ENCODE measurements at regions not wholly inside any gene's neighbourhood (a gene's known extent, or its start where the extent isn't known, plus 50 kb on each side); places are given as distances from the start of the nearest gene placed in this dataset.

- Mint-ChIP-seq H3K4me1 (no peaks in the 10 kb centered on the region), H3K9me3 (peaks cover 0 to 5% (median 1%) of the 10 kb centered on the region in 7 donors), H3K27me3 (no peaks in the 10 kb centered on the region), H3K4me3 (no peak overlapping the region), H3K36me3 (no peaks in the 10 kb centered on the region), H3K27ac (no peak overlapping the region)
- Histone ChIP-seq H3K9me3 (ENCODE audit: control insufficient read depth in 2 of 2, low read length in 2 of 2) (no peaks in the 10 kb centered on the region), H3K36me3 (ENCODE audit: control insufficient read depth, insufficient read depth, low read length) (no peaks in the 10 kb centered on the region), H3K27ac (ENCODE audit: insufficient read depth, low read length, poor library complexity, severe bottlenecking) (no peak overlapping the region), H3K27me3 (ENCODE audit: control insufficient read depth, insufficient read depth, low read length) (peaks cover 2% of the 10 kb centered on the region), H3K4me3 (ENCODE audit: low read depth, low read length) (no peak overlapping the region), H3K4me1 (ENCODE audit: control insufficient read depth, insufficient read depth, low read length, poor library complexity, severe bottlenecking) (no peaks in the 10 kb centered on the region)
- ATAC-seq (ENCODE audit: low read depth in 2 of 2): no peak
- no peak for DNase-seq
Observed at GRCh38 chr2:222087998-222088397, 210.8 kb downstream of the PAX3 start.

- Mint-ChIP-seq H3K27me3 (peaks cover 4% of the 10 kb centered on the region), H3K4me3 (no peak overlapping the region), H3K9me3 (peaks cover 0 to 3% (median 0%) of the 10 kb centered on the region in 7 donors), H3K4me1 (no peaks in the 10 kb centered on the region), H3K27ac (no peak overlapping the region), H3K36me3 (no peaks in the 10 kb centered on the region)
- Histone ChIP-seq H3K27me3 (ENCODE audit: control insufficient read depth, insufficient read depth, low read length) (no peaks in the 10 kb centered on the region), H3K9me3 (ENCODE audit: control insufficient read depth in 2 of 2, low read length in 2 of 2) (no peaks in the 10 kb centered on the region), H3K27ac (ENCODE audit: insufficient read depth, low read length, poor library complexity, severe bottlenecking) (no peak overlapping the region), H3K4me1 (ENCODE audit: control insufficient read depth, insufficient read depth, low read length, poor library complexity, severe bottlenecking) (no peaks in the 10 kb centered on the region), H3K36me3 (ENCODE audit: control insufficient read depth, insufficient read depth, low read length) (no peaks in the 10 kb centered on the region), H3K4me3 (ENCODE audit: low read depth, low read length) (no peak overlapping the region)
- ATAC-seq (ENCODE audit: low read depth in 2 of 2) (no peak), DNase-seq (no peak)
Observed at GRCh38 chr2:222082201-222082600, 216.6 kb downstream of the PAX3 start.

- DNase-seq (no peak), ATAC-seq (ENCODE audit: low read depth in 2 of 2) (no peak)
- Histone ChIP-seq H3K27me3 (ENCODE audit: control insufficient read depth, insufficient read depth, low read length) (no peaks in the 10 kb centered on the region), H3K4me3 (ENCODE audit: low read depth, low read length) (no peak overlapping the region), H3K4me1 (ENCODE audit: control insufficient read depth, insufficient read depth, low read length, poor library complexity, severe bottlenecking) (no peaks in the 10 kb centered on the region), H3K27ac (ENCODE audit: insufficient read depth, low read length, poor library complexity, severe bottlenecking) (no peak overlapping the region), H3K36me3 (ENCODE audit: control insufficient read depth, insufficient read depth, low read length) (no peaks in the 10 kb centered on the region), H3K9me3 (ENCODE audit: control insufficient read depth in 2 of 2, low read length in 2 of 2) (no peaks in the 10 kb centered on the region)
- Mint-ChIP-seq H3K9me3 (peaks cover 0 to 2% (median 0%) of the 10 kb centered on the region in 7 donors), H3K4me3 (no peak overlapping the region), H3K36me3 (no peaks in the 10 kb centered on the region), H3K4me1 (no peaks in the 10 kb centered on the region), H3K27me3 (peaks cover 4% of the 10 kb centered on the region), H3K27ac (no peak overlapping the region)
Observed at GRCh38 chr2:222080141-222080540, 218.7 kb downstream of the PAX3 start.

GRCh38 chr2:222076973-222077690 is 221.7 kb downstream of the PAX3 start:
- Histone ChIP-seq H3K9me3 (ENCODE audit: control insufficient read depth in 2 of 2, low read length in 2 of 2) (no peaks in the 10 kb centered on the region), H3K4me3 (ENCODE audit: low read depth, low read length) (no peak overlapping the region), H3K27me3 (ENCODE audit: control insufficient read depth, insufficient read depth, low read length) (no peaks in the 10 kb centered on the region), H3K4me1 (ENCODE audit: control insufficient read depth, insufficient read depth, low read length, poor library complexity, severe bottlenecking) (no peaks in the 10 kb centered on the region), H3K27ac (ENCODE audit: insufficient read depth, low read length, poor library complexity, severe bottlenecking) (no peak overlapping the region), H3K36me3 (ENCODE audit: control insufficient read depth, insufficient read depth, low read length) (no peaks in the 10 kb centered on the region)
- Mint-ChIP-seq H3K4me1 (no peaks in the 10 kb centered on the region), H3K27me3 (peaks cover 7% of the 10 kb centered on the region), H3K4me3 (no peak overlapping the region), H3K36me3 (no peaks in the 10 kb centered on the region), H3K9me3 (peaks cover 0 to under 1% (median 0%) of the 10 kb centered on the region in 7 donors), H3K27ac (no peak overlapping the region)
- ATAC-seq (ENCODE audit: low read depth in 2 of 2): no peak
- no peak for DNase-seq

GRCh38 chr2:222074674-222075073 is 224.1 kb downstream of the PAX3 start:
- no peak overlapping the region for H3K27ac ChIP-seq (ENCODE audit: insufficient read depth, low read length, poor library complexity, severe bottlenecking)
- H3K4me1 ChIP-seq (ENCODE audit: control insufficient read depth, insufficient read depth, low read length, poor library complexity, severe bottlenecking): no peaks in the 10 kb centered on the region
- Mint-ChIP-seq H3K4me1 (no peaks in the 10 kb centered on the region), H3K9me3 (peaks cover 0 to 1% (median 0%) of the 10 kb centered on the region in 7 donors), H3K4me3 (no peak overlapping the region), H3K27me3 (peaks cover 4% of the 10 kb centered on the region), H3K36me3 (no peaks in the 10 kb centered on the region), H3K27ac (no peak overlapping the region)
- no peak for DNase-seq
- no peak overlapping the region for H3K4me3 ChIP-seq (ENCODE audit: low read depth, low read length)
- no peaks in the 10 kb centered on the region for H3K27me3 ChIP-seq (ENCODE audit: control insufficient read depth, insufficient read depth, low read length)
- ATAC-seq (ENCODE audit: low read depth in 2 of 2): no peak
- H3K36me3 ChIP-seq (ENCODE audit: control insufficient read depth, insufficient read depth, low read length): no peaks in the 10 kb centered on the region
- H3K9me3 ChIP-seq (ENCODE audit: control insufficient read depth in 2 of 2, low read length in 2 of 2): no peaks in the 10 kb centered on the region

- Mint-ChIP-seq H3K4me3 (no peak overlapping the region), H3K4me1 (no peaks in the 10 kb centered on the region), H3K9me3 (peaks cover 0 to 1% (median 0%) of the 10 kb centered on the region in 7 donors)
Observed at GRCh38 chr2:222071911-222072310, 226.9 kb downstream of the PAX3 start.

GRCh38 chr2:222064286-222064685 is 234.5 kb downstream of the PAX3 start:
- DNase-seq (no peak), ATAC-seq (ENCODE audit: low read depth in 2 of 2) (no peak)
- Histone ChIP-seq H3K4me3 (ENCODE audit: low read depth, low read length) (no peak overlapping the region), H3K4me1 (ENCODE audit: control insufficient read depth, insufficient read depth, low read length, poor library complexity, severe bottlenecking) (no peaks in the 10 kb centered on the region), H3K36me3 (ENCODE audit: control insufficient read depth, insufficient read depth, low read length) (no peaks in the 10 kb centered on the region), H3K9me3 (ENCODE audit: control insufficient read depth in 2 of 2, low read length in 2 of 2) (no peaks in the 10 kb centered on the region), H3K27ac (ENCODE audit: insufficient read depth, low read length, poor library complexity, severe bottlenecking) (no peak overlapping the region), H3K27me3 (ENCODE audit: control insufficient read depth, insufficient read depth, low read length) (no peaks in the 10 kb centered on the region)
- Mint-ChIP-seq H3K36me3 (no peaks in the 10 kb centered on the region), H3K27me3 (peaks cover 12% of the 10 kb centered on the region), H3K27ac (no peak overlapping the region), H3K4me1 (no peaks in the 10 kb centered on the region), H3K4me3 (no peak overlapping the region), H3K9me3 (peaks cover 0 to 2% (median 0%) of the 10 kb centered on the region in 7 donors)

More at GRCh38 chr2:222071911-222072310, 226.9 kb downstream of the PAX3 start:
- H3K9me3 ChIP-seq (ENCODE audit: control insufficient read depth in 2 of 2, low read length in 2 of 2): no peaks in the 10 kb centered on the region
- no peaks in the 10 kb centered on the region for H3K36me3 ChIP-seq (ENCODE audit: control insufficient read depth, insufficient read depth, low read length)
- no peak overlapping the region for H3K27ac Mint-ChIP-seq
- H3K27me3 ChIP-seq (ENCODE audit: control insufficient read depth, insufficient read depth, low read length): no peaks in the 10 kb centered on the region
- H3K27ac ChIP-seq (ENCODE audit: insufficient read depth, low read length, poor library complexity, severe bottlenecking): no peak overlapping the region
- no peak for ATAC-seq (ENCODE audit: low read depth in 2 of 2)
- H3K4me3 ChIP-seq (ENCODE audit: low read depth, low read length): no peak overlapping the region
- H3K4me1 ChIP-seq (ENCODE audit: control insufficient read depth, insufficient read depth, low read length, poor library complexity, severe bottlenecking): no peaks in the 10 kb centered on the region
- peaks cover 4% of the 10 kb centered on the region for H3K27me3 Mint-ChIP-seq
- DNase-seq: no peak
- H3K36me3 Mint-ChIP-seq: no peaks in the 10 kb centered on the region

- Mint-ChIP-seq H3K27me3 (peaks cover 19% of the 10 kb centered on the region), H3K9me3 (no peaks in the 10 kb centered on the region), H3K4me3 (no peak overlapping the region), H3K4me1 (no peaks in the 10 kb centered on the region), H3K36me3 (no peaks in the 10 kb centered on the region), H3K27ac (no peak overlapping the region)
- DNase-seq: no peak
- Histone ChIP-seq H3K9me3 (ENCODE audit: control insufficient read depth in 2 of 2, low read length in 2 of 2) (no peaks in the 10 kb centered on the region), H3K4me1 (ENCODE audit: control insufficient read depth, insufficient read depth, low read length, poor library complexity, severe bottlenecking) (no peaks in the 10 kb centered on the region), H3K27me3 (ENCODE audit: control insufficient read depth, insufficient read depth, low read length) (no peaks in the 10 kb centered on the region), H3K4me3 (ENCODE audit: low read depth, low read length) (no peak overlapping the region), H3K27ac (ENCODE audit: insufficient read depth, low read length, poor library complexity, severe bottlenecking) (no peak overlapping the region), H3K36me3 (ENCODE audit: control insufficient read depth, insufficient read depth, low read length) (no peaks in the 10 kb centered on the region)
- ATAC-seq (ENCODE audit: low read depth in 2 of 2): no peak
Observed at GRCh38 chr2:222058819-222059445, 239.9 kb downstream of the PAX3 start.
